Fibroblast of the conjunctiva (primary cell): ENCODE measurements at regions not wholly inside any gene's neighbourhood (a gene's known extent, or its start where the extent isn't known, plus 50 kb on each side); places are given as distances from the start of the nearest gene placed in this dataset.
A peak's percentile ranks its signal among the peaks of the same experiment; 100 is the strongest.

ENCODE experiments used
- DNase-seq: peaks from one replicate; pipeline ENCODE4 v3.0.0-alpha.2; 2010; ENCODE audit warnings: low read depth

DNA sequence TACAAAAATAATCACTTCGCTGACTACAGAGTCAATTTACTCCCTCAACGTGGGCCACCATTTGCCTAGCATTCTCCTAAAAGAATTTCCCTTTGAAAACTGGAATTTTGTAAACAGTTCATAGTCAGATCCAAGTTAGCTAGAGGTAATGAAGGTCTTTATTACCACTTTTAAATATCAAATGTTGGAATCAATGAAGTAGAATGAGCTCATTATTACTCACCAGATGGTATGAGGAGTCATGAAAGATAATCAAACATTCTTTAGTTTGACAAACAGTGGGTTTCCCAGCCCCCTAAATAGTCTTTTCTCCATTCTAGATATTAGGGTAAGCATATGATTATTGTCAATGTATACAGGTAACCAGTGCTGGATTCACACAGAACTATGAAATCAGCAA is 455.7 kb upstream of the THBS1 start:
- DNase-seq: no peak

GRCh38 chr15:39125904-39126303 is 455.0 kb upstream of the THBS1 start:
- no peak for DNase-seq

DNA sequence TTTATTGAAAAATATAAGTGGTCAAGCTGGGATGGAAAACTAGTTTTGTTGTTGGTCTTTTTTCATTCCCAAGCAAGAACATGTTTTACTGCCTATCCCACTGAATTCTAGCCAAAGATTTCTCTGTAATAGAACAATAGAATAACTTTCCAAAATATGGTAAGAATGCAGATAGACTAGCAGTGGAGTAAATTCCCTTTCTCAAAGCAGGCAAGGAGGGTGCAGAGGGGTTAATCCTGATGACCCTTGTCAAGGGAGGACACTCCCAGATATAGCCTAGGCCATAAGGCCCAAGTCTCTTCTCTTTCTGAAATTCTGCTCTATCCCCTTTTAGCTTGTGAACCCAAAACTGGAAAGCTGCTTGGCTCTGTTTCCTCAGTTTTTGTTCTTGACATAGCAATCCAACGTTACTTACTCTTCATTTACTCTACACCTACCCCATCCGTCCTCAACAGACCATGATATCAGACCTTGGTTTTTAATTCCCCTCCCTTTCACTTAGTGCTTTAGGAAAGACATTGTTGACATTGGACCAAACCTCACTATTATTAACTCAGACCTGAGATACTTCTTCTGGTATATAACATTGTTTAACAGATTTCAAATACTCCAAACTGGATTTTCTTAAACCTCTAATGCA is 453.6 kb upstream of the THBS1 start:
- DNase-seq: no peak

DNA sequence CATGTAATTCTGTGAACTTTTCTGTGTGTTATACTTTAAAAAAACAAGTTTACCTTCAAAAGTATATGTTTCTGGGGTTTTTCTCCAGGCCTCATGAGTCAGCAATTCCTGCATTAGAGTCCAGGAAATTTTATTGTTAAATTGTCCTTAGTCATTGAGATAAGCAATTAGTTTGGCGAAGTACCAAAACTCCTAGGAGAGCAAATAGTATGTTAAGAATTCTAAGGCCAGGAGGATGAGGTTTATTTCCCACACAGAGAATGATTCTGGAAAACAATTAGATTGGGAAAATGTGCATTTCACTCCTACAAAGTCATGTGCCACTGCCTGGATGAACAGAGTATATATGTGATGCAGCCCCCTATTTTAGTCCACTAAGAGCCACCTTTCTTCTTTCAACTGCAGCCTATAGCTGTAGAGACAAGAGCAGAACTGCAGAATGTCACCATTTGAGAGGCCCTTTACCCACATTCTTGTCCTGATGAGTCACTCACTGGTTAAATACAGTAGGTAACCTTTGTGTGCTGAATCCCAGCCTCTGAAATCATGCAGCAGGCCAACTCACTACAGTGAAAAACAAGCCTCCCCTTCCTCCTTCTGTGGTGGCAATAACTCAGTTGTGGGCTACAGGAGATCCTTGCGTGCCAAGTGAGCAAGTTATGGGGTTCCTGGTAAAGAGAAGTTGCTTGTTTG is 452.8 kb upstream of the THBS1 start:
- DNase-seq: no peak

DNA sequence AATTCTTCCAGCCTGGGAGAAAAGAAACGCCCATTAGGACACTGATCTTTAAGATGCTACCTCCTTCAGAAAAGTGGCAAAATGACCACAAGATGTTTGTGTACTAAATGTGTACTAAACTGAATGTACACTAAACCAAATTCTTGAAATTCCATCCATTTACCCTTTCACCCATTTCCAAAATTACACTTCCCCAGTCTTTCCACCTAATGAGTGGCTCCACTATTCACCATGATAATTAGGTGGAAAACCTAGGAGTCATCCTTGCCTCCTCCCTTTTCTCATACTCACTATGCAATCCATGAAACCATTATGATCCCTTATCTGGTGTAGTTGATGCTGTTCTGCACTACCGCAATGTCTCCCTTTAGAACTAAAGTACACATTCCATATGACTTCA is 452.1 kb upstream of the THBS1 start:
- DNase-seq: no peak

- no peak for DNase-seq
Observed at GRCh38 chr15:39130556-39131379, 450.1 kb upstream of the THBS1 start.

GRCh38 chr15:39131609-39132008 is 449.3 kb upstream of the THBS1 start:
- no peak for DNase-seq

GRCh38 chr15:39132070-39132469 is 448.8 kb upstream of the THBS1 start:
- DNase-seq: no peak

GRCh38 chr15:39132954-39133600 is 447.8 kb upstream of the THBS1 start:
- DNase-seq: no peak

DNA sequence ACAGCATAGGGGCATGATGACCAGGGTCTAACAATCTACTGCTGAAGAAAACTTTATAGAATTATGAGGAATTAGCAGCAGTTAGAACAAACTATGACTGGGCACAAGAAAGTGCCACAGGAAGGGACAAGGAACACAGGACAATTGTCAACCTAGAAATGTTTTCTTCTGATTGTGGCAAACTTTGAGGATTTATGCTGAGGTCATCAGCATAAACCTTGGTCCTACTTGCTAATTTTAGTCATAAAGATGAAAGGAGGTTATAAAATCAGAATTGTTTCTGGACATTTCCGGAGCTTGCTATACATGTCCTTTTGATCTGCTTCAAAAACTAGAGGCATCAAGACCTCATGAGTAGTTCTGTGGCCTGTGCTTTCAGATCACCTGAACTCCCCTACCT is 446.6 kb upstream of the THBS1 start:
- no peak for DNase-seq

GRCh38 chr15:39135989-39136388 is 444.9 kb upstream of the THBS1 start:
- DNase-seq: no peak

DNA sequence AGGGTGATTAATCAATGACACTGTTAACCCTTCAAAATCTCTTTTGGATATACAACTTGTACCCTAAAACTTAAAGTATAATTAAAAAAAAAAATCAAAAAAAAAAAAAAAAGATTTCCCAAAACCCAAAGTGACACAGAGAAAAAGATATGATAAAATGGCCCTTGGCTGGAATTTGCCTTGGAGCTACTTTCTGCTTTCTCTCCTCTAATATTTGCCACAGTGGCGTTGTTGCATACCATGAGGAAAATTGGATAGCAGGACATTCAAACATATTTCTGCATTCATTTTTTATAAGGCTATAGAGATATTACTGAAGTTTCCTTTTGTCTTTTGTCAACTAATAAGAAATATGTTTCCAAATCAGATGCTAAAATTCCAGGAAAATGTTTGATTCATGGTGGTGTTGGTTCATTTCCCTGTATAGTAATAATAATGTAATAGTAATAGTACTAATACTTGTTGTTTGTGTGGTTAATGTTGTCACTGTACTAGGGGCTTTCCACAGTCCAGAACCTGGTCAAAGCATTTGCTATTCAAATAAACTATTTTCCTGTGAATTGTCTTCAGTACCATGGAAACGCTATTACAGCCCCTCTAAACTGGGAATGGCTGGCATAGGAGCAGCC is 441.3 kb upstream of the THBS1 start:
- no peak for DNase-seq

GRCh38 chr15:39140060-39140604 is 440.7 kb upstream of the THBS1 start:
- peak; percentile 62 for DNase-seq

- no peak for DNase-seq
Observed at GRCh38 chr15:39142500-39142899, 438.4 kb upstream of the THBS1 start.

- DNase-seq: no peak
Observed at GRCh38 chr15:39143479-39143878, 437.4 kb upstream of the THBS1 start.

DNA sequence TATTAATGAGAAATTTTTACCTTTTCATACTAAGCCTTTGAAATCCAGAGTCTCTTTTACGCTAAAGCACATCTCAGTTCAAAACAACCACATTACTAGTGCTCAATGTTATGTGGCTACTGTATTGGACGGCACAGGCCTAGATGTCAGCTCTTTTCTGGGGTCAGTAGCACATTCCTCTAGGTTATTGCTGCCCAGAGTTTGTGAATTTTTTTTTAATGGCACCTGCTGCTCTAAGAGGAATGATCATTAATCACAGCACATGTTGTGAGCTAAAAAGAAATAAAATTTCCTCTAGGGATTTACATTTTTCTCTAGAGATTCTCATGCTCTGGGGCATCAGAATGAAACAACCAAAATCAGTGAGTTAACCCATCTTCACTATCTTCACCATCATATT is 436.8 kb upstream of the THBS1 start:
- DNase-seq: no peak

DNA sequence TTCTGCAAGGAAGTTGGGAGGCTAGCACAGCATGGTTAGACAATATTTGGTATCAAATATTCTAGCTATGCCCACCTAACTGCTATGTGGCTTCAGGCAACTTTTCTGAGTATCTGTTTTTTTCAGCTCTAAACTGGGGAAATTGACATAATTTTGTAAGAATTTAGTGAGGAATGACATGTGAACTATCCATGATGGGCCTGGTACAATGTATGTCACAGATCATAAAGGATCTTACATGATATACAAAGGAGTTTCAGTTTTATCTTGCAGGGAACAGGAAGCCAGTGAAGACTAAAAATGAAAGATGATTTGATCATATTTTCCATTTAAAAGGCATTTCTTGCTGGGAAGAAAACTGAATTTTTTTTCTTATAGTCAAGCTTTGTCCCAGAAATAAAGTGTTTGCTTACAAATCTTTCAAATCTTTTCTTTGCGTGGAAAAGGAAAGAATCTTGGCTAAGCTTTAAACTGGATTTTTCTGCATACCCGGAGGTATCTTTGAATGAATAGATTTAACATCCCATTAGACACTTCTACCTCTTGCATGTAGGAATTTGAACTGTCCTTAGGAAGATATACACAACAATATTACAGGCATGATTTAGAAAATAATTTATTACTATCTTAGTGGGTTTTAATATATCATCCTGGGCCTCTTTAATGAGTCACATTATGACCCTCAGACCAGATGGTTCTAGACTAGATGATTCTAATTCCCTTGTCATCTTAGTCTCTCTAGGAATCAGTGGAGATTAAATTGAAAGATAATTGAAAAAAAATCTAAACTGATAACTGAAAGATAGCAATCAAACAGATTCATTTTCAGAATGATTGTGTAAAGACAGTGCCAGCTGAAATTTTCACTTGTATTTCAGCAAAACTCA is 436.0 kb upstream of the THBS1 start:
- DNase-seq: no peak

- no peak for DNase-seq
Observed at GRCh38 chr15:39145854-39146625, 434.8 kb upstream of the THBS1 start.

GRCh38 chr15:39149636-39150150 is 431.2 kb upstream of the THBS1 start:
- no peak for DNase-seq

GRCh38 chr15:39151545-39151944 is 429.3 kb upstream of the THBS1 start:
- no peak for DNase-seq
